GM19043 (cell line): ENCODE measurements at regions not wholly inside any gene's neighbourhood (a gene's known extent, or its start where the extent isn't known, plus 50 kb on each side); places are given as distances from the start of the nearest gene placed in this dataset.

Experiments
- ATAC-seq: cut with Tn5 transposase; IDR thresholded peaks from one replicate; pipeline ENCODE4 v1.9.1; 2021; ENCODE audit warnings: low read depth; ENCODE audit not compliant: unreplicated experiment

GRCh38 chr4:134308910-134309309, 107.3 kb upstream of the PABPC4L start:
- no peak for ATAC-seq

- no peak for ATAC-seq
Measured at GRCh38 chr4:134298313-134298712, 96.7 kb upstream of the PABPC4L start.

- no peak for ATAC-seq
Measured at GRCh38 chr4:134297765-134298164, 96.2 kb upstream of the PABPC4L start.

DNA sequence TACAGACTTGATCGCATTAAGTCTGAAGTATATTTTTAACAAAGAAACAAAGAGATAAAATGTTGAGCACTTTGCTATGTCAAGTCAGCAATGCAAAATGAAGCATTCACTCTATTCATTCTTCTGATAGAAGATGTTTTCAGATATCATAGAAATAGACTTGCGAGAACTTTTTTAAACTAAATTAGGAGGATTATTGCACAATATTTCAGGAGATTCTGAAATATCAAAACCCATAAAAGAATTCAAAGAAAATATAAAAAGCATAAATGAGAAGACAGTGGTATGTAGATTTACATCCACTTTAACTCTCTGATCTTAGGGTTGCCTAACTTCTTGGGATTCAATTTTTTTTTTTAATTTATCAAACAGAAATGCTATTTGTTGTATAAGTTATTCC, 81.1 kb upstream of the PABPC4L start:
- no peak for ATAC-seq

DNA sequence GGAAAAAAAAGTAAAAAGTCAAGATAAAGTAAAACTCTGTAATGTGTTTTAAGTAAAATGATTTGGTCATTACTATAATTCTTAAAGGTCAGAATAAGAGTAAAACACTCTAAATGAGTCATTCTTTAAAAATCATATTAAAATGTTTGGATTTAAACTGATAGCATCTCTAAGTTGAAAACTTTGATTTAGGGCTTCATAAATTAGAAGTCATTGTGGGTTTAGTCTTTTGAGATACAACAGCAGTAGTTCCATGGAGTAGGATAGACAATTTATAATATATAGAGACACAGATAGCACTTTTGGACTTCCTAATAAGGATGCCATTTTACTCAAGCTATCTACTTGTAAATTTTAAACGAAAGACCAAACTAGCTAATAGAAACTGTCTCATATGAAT, 77.1 kb upstream of the PABPC4L start:
- no peak for ATAC-seq

- ATAC-seq, result no peak
Measured at GRCh38 chr4:134276476-134276875, 74.9 kb upstream of the PABPC4L start.

GRCh38 chr4:134260126-134260525, 58.5 kb upstream of the PABPC4L start:
- ATAC-seq, result no peak
